K562 (cell line): ENCODE measurements at regions not wholly inside any gene's neighbourhood (a gene's known extent, or its start where the extent isn't known, plus 50 kb on each side); places are given as distances from the start of the nearest gene placed in this dataset.

Experiments used
- ARID3B ChIP-seq: fragments of 250-450 bp; sonication (Bioruptor Pico); IDR thresholded peaks from 2 replicates; pipeline ENCODE4 v1.4.0; 2020; ENCODE audit warnings: borderline replicate concordance
- CTCF ChIP-seq, 3 experiments: IDR thresholded peaks in 2 of 3; conservative IDR thresholded peaks in 1 of 3; 2 replicates each; pipeline ENCODE4 v1.5.1; 2011 to 2012; ENCODE audit warnings: low read length in 3 of 3, mild to moderate bottlenecking in 3 of 3, control low read depth in 2 of 3, improper control_type of control experiment in 1 of 3, inconsistent platforms in 1 of 3, low read depth in 1 of 3, mixed read lengths in 1 of 3, moderate library complexity in 1 of 3; ENCODE audit not compliant: insufficient read depth in 2 of 3
- FOSL1 ChIP-seq: fragments of 200-800 bp; sonication (Bioruptor generic); conservative IDR thresholded peaks from 2 replicates; pipeline ENCODE4 v1.6.1; 2016; ENCODE audit warnings: missing genetic modification characterization, missing compliant biosample characterization
- FOXA1 ChIP-seq: fragments of 450-650 bp; IDR thresholded peaks from 2 replicates; pipeline ENCODE4 v1.6.1; 2016; ENCODE audit warnings: mild to moderate bottlenecking, borderline replicate concordance
- FUS ChIP-seq: fragments of 200-400 bp; formaldehyde crosslinking; optimal IDR thresholded peaks from 2 replicates; pipeline ENCODE3; 2017; ENCODE audit warnings: low read depth, low read length
- GABPA ChIP-seq: fragments of 200-800 bp; sonication (Bioruptor generic); conservative IDR thresholded peaks from 2 replicates; pipeline ENCODE4 v1.6.1; 2016; ENCODE audit warnings: low read depth, missing genetic modification characterization, missing compliant biosample characterization
- GTF3C2 ChIP-seq: IDR thresholded peaks from 3 replicates; pipeline ENCODE4 v1.6.1; 2011; ENCODE audit warnings: borderline replicate concordance, mild to moderate bottlenecking, moderate library complexity; ENCODE audit not compliant: insufficient read length; ENCODE audit errors: extremely low read depth
- POLR2A ChIP-seq: fragments of 450-650 bp; conservative IDR thresholded peaks from 2 replicates; pipeline ENCODE4 v1.6.1; 2016
- RAD51 ChIP-seq: fragments of 450-650 bp; IDR thresholded peaks from 2 replicates; pipeline ENCODE4 v1.7.1; 2016; ENCODE audit warnings: low read depth, mild to moderate bottlenecking, borderline replicate concordance
- SIX5 ChIP-seq, 2 experiments: IDR thresholded peaks; 2 replicates each; pipeline ENCODE4 v1.6.1; 2011; ENCODE audit warnings: low read length in 2 of 2, borderline replicate concordance in 1 of 2, low read depth in 1 of 2, mild to moderate bottlenecking in 1 of 2, moderate library complexity in 1 of 2; ENCODE audit not compliant: insufficient read depth in 1 of 2
- STAT6 ChIP-seq: sonication (generic); formaldehyde crosslinking; IDR thresholded peaks from 2 replicates; pipeline ENCODE4 v1.8.1; 2023; ENCODE audit warnings: mild to moderate bottlenecking, missing genetic modification reagents
- ZNF511 ChIP-seq: sonication (generic); formaldehyde crosslinking; IDR thresholded peaks from 2 replicates; pipeline ENCODE4 v1.8.0; 2022; ENCODE audit warnings: mild to moderate bottlenecking, missing genetic modification reagents
- ZNF707 ChIP-seq: fragments of 250-450 bp; sonication (Bioruptor Pico); conservative IDR thresholded peaks from 2 replicates; pipeline ENCODE4 v1.8.0; 2022; ENCODE audit warnings: inconsistent platforms, mild to moderate bottlenecking, moderate library complexity
- ZZZ3 ChIP-seq: fragments of 450-650 bp; IDR thresholded peaks from 2 replicates; pipeline ENCODE4 v1.6.1; 2016; ENCODE audit warnings: antibody characterized with exemption, mild to moderate bottlenecking, moderate library complexity

GRCh38 chr2:145460112-145460511 is 940.2 kb upstream of the ZEB2 start:
- TF ChIP-seq FOSL1: no peak
- TF ChIP-seq CTCF (IDR thresholded peaks at IDR 0.05 in 2 of 3, conservative IDR thresholded peaks at IDR 0.05 in 1 of 3; ENCODE audit: insufficient read depth in 2 of 3, low read depth in 1 of 3, low read length in 3 of 3): no peak
- no peak for TF ChIP-seq GTF3C2
- no peak for TF ChIP-seq FUS
- no peak for TF ChIP-seq ARID3B
- TF ChIP-seq ZNF707 (CRISPR knock-in tag): no peak
- TF ChIP-seq RAD51: no peak
- no peak for TF ChIP-seq STAT6
- no peak for TF ChIP-seq ZNF511 (CRISPR knock-in tag)
- no peak for TF ChIP-seq GABPA (tag)
- no peak for TF ChIP-seq ZZZ3
- no peak for TF ChIP-seq SIX5 (IDR thresholded peaks at IDR 0.05; ENCODE audit: borderline replicate concordance in 1 of 2, insufficient read depth in 1 of 2, low read depth in 1 of 2, low read length in 2 of 2)
- TF ChIP-seq POLR2A: no peak
- TF ChIP-seq FOXA1: no peak
